Endothelial cell (in vitro differentiated cells): ENCODE measurements at regions not wholly inside any gene's neighbourhood (a gene's known extent, or its start where the extent isn't known, plus 50 kb on each side); places are given as distances from the start of the nearest gene placed in this dataset.

Experiments
- DNase-seq: peaks from one replicate; pipeline ENCODE4 v3.0.0; 2021; ENCODE audit warnings: low spot score
- H3K27ac Mint-ChIP-seq: one replicate; pipeline ENCODE4 v1.8.0; 2021; ENCODE audit warnings: mixed read lengths, inconsistent platforms; ENCODE audit not compliant: unreplicated experiment
- H3K27me3 Mint-ChIP-seq: one replicate; pipeline ENCODE4 v1.8.0; 2021; ENCODE audit warnings: mild to moderate bottlenecking, moderate library complexity, mixed read lengths, inconsistent platforms; ENCODE audit not compliant: unreplicated experiment
- H3K36me3 Mint-ChIP-seq: one replicate; pipeline ENCODE4 v1.8.0; 2021; ENCODE audit warnings: mild to moderate bottlenecking, low read depth, mixed read lengths, inconsistent platforms; ENCODE audit not compliant: unreplicated experiment
- H3K4me1 Mint-ChIP-seq: one replicate; pipeline ENCODE4 v1.8.0; 2021; ENCODE audit warnings: mild to moderate bottlenecking, mixed read lengths, inconsistent platforms; ENCODE audit not compliant: unreplicated experiment
- H3K4me3 Mint-ChIP-seq: one replicate; pipeline ENCODE4 v1.8.0; 2021; ENCODE audit warnings: mild to moderate bottlenecking, mixed read lengths, inconsistent platforms; ENCODE audit not compliant: unreplicated experiment
- H3K9me3 Mint-ChIP-seq: one replicate; pipeline ENCODE4 v1.8.0; 2021; ENCODE audit warnings: mixed read lengths, inconsistent platforms; ENCODE audit not compliant: unreplicated experiment
- TF ChIP-seq, protein P1 (sequence below): fragments of 200-600 bp; sonication (generic); IDR thresholded peaks from one replicate; pipeline ENCODE4 v1.5.0; 2021; ENCODE audit warnings: antibody characterized with exemption; ENCODE audit not compliant: unreplicated experiment

- Mint-ChIP-seq H3K27ac (no peak overlapping the region), H3K9me3 (peaks cover 14% of the 10 kb centered on the region), H3K36me3 (peaks cover 10% of the 10 kb centered on the region), H3K4me1 (no peaks in the 10 kb centered on the region), H3K4me3 (no peak overlapping the region), H3K27me3 (no peaks in the 10 kb centered on the region)
- DNase-seq, result no peak
- TF ChIP-seq, protein P1, sequence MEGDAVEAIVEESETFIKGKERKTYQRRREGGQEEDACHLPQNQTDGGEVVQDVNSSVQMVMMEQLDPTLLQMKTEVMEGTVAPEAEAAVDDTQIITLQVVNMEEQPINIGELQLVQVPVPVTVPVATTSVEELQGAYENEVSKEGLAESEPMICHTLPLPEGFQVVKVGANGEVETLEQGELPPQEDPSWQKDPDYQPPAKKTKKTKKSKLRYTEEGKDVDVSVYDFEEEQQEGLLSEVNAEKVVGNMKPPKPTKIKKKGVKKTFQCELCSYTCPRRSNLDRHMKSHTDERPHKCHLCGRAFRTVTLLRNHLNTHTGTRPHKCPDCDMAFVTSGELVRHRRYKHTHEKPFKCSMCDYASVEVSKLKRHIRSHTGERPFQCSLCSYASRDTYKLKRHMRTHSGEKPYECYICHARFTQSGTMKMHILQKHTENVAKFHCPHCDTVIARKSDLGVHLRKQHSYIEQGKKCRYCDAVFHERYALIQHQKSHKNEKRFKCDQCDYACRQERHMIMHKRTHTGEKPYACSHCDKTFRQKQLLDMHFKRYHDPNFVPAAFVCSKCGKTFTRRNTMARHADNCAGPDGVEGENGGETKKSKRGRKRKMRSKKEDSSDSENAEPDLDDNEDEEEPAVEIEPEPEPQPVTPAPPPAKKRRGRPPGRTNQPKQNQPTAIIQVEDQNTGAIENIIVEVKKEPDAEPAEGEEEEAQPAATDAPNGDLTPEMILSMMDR, result no peak
Measured at GRCh38 chr5:154647761-154648145, 107.4 kb upstream of the LARP1 start.

DNA sequence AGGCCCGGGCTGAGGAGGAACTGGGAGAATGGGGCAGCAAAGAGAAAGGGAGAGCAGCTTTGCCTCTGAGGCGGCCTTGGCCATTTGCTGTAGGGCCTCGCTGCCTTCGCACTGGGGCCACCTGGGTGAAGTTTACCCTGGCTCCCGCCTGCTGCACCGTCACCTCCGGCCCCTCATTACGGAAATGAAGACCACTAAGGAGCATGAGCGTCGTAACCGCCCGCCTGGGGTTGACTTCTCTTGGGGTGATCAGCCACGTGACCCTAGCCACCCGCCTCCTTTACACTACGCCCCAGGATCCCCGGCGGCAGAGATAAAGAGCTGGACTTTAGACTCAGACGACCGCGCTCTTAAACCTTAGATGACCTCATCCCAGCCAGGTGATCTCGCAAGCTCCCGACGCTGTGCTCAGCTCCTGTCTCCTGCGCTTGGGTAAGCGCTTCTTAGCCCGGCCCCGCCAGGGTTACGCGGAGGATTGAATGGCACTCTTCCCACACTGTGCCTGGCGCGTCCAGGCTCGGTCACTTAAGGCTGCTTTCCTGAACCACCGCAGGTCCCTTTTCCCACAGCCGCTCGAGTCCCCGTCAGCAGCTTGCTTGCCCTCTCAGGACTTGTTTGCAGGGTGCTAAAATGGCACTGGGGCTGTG lies 107.9 kb upstream of the LARP1 start:
- Mint-ChIP-seq H3K4me3 (peak overlapping the region; percentile 37), H3K4me1 (no peaks in the 10 kb centered on the region), H3K27me3 (no peaks in the 10 kb centered on the region), H3K27ac (no peak overlapping the region), H3K36me3 (peaks cover 10% of the 10 kb centered on the region), H3K9me3 (peaks cover 14% of the 10 kb centered on the region)
- TF ChIP-seq, protein P1, result no peak
- peak; percentile 14 for DNase-seq

DNA sequence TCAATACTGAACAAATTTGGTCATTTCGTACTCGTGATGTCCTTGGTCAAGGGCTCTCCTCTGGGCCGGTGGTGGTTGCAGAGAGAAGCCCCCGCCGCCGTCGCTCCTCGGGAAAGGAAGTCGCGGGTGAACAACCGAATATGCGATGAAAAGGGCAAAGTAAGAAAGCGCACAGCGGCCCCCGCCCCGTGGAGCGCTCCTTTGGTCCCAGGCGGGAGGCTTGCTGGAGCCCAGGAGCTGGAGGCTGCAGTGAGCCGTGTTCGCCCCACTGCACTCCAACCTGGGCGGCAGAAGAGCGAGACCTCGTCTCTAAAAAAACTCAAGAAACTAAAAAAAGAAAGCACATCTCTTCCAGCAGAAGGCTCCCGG lies 108.4 kb upstream of the LARP1 start:
- H3K36me3 Mint-ChIP-seq, result peaks cover 10% of the 10 kb centered on the region
- peak overlapping the region; percentile 17 for H3K4me3 Mint-ChIP-seq
- no peak overlapping the region for H3K27ac Mint-ChIP-seq
- H3K27me3 Mint-ChIP-seq, result no peaks in the 10 kb centered on the region
- TF ChIP-seq, protein P1, result no peak
- DNase-seq, result no peak
- peaks cover 14% of the 10 kb centered on the region for H3K9me3 Mint-ChIP-seq
- no peaks in the 10 kb centered on the region for H3K4me1 Mint-ChIP-seq

DNA sequence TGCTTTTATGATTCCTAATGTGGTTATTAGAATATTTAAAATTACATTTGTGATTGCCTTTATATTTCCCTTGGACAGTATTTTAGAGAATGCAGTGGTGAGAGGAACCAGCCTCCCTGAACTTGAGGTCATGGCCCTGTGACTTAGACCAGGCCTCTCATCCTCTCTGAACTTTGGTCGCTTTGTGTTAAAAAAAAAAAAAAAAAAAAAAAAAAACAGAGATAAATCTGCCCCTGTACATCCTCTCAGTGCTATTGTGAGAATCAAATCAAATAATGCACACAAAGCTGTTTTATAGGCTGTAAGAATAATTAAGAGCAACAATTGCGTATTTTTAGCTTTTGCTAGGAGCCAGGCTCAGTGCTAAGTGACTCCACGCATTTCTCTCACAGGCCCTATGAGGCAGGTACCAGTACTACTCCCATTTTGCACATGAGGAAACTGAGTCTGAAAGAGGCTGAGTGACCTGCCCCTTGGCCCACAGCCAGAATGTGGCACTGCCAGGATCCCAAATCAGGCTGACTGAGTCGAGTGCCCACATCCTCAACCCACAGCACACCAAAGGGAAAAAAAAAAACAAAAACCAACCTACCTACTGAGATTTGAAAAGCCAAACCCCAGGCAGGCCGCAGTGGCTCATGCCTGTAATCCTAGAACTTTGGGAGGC lies 110.3 kb upstream of the LARP1 start:
- TF ChIP-seq, protein P1, result no peak
- Mint-ChIP-seq H3K27ac (no peak overlapping the region), H3K4me1 (no peaks in the 10 kb centered on the region), H3K27me3 (no peaks in the 10 kb centered on the region), H3K36me3 (peaks cover 10% of the 10 kb centered on the region), H3K4me3 (no peak overlapping the region), H3K9me3 (peaks cover 14% of the 10 kb centered on the region)
- no peak for DNase-seq

- H3K27ac Mint-ChIP-seq, result no peak overlapping the region
- H3K4me1 Mint-ChIP-seq, result no peaks in the 10 kb centered on the region
- peaks cover 10% of the 10 kb centered on the region for H3K36me3 Mint-ChIP-seq
- no peaks in the 10 kb centered on the region for H3K27me3 Mint-ChIP-seq
- TF ChIP-seq, protein P1, result no peak
- H3K4me3 Mint-ChIP-seq, result no peak overlapping the region
- peaks cover 14% of the 10 kb centered on the region for H3K9me3 Mint-ChIP-seq
- DNase-seq, result no peak
Measured at GRCh38 chr5:154642499-154643245, 112.5 kb upstream of the LARP1 start.
